Smooth muscle cell (in vitro differentiated cells): ENCODE measurements at regions not wholly inside any gene's neighbourhood (a gene's known extent, or its start where the extent isn't known, plus 50 kb on each side); places are given as distances from the start of the nearest gene placed in this dataset.
A peak's percentile ranks its signal among the peaks of the same experiment; 100 is the strongest.

Experiments
- DNase-seq: peaks from one replicate; lab custom pipeline; 2025; ENCODE audit not compliant: unreplicated experiment; lab: John Stamatoyannopoulos, UW
- H2AFZ ChIP-seq: fragments of 200-600 bp; sonication (generic); 2 replicates; pipeline ENCODE4 v1.6.0; 2016; ENCODE audit warnings: antibody characterized with exemption, low read depth, mild to moderate bottlenecking
- H3F3A ChIP-seq: fragments of 200-600 bp; sonication (generic); 2 replicates; pipeline ENCODE4 v1.6.0; 2017; ENCODE audit warnings: antibody characterized with exemption, low read depth
- H3K27ac ChIP-seq: fragments of 200-600 bp; sonication (generic); 2 replicates; pipeline ENCODE4 v1.5.1; 2016; ENCODE audit warnings: low read depth, mild to moderate bottlenecking
- H3K27me3 ChIP-seq: fragments of 200-600 bp; sonication (generic); 2 replicates; pipeline ENCODE4 v1.6.1; 2016; ENCODE audit warnings: low read depth, mild to moderate bottlenecking
- H3K36me3 ChIP-seq: fragments of 200-600 bp; sonication (generic); 2 replicates; pipeline ENCODE4 v1.5.1; 2016; ENCODE audit warnings: low read depth
- H3K4me1 ChIP-seq: fragments of 200-600 bp; sonication (generic); 2 replicates; pipeline ENCODE4 v1.5.1; 2016; ENCODE audit warnings: low read depth
- H3K4me2 ChIP-seq: fragments of 200-600 bp; sonication (generic); 2 replicates; pipeline ENCODE4 v1.6.0; 2016; ENCODE audit warnings: mild to moderate bottlenecking
- H3K4me3 ChIP-seq: fragments of 200-600 bp; sonication (generic); 2 replicates; pipeline ENCODE4 v1.5.1; 2016; ENCODE audit warnings: mild to moderate bottlenecking
- H3K79me2 ChIP-seq: fragments of 200-600 bp; sonication (generic); 2 replicates; pipeline ENCODE4 v1.6.0; 2016; ENCODE audit warnings: low read depth, mild to moderate bottlenecking
- H3K9ac ChIP-seq: fragments of 200-600 bp; sonication (generic); 2 replicates; pipeline ENCODE4 v1.6.0; 2016; ENCODE audit warnings: low read depth
- H3K9me3 ChIP-seq: fragments of 200-600 bp; sonication (generic); replicated peaks from 2 replicates; pipeline ENCODE4 v1.5.1; 2016; ENCODE audit warnings: low read depth
- H4K20me1 ChIP-seq: fragments of 200-600 bp; sonication (generic); 2 replicates; pipeline ENCODE4 v1.6.0; 2016; ENCODE audit warnings: low read depth
- CTCF ChIP-seq: fragments of 200-600 bp; sonication (generic); IDR thresholded peaks from 2 replicates; pipeline ENCODE4 v1.5.1; 2017; ENCODE audit warnings: borderline replicate concordance, mild to moderate bottlenecking, antibody characterized with exemption; ENCODE audit not compliant: insufficient read depth, poor library complexity, severe bottlenecking
- WGBS: methylation state at CpG from one replicate; pipeline ENCODE4 v1.1.7; 2016; ENCODE audit warnings: low lambda C conversion rate; 5-methylcytosine and 5-hydroxymethylcytosine counted together

DNA sequence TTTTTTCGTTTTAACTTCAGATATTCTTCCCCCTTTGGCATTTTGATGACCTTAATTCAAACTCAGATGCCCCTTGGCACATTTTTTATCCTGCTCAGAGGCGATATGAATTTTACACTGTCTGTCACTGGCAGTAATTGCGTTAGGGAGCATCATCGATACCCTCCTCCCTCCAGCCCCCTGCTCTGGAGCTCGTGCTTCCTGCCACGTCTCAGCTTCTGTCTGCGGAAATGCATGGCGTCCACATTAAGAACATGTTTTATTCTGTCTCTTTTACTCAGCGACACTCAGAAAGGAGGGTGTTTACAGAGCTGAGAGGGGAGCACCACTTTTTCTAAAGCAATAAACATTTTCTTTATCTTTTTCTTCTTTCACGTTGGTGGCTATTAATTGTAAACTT, 254.2 kb downstream of the EBLN2 start:
- no peak for TF ChIP-seq CTCF
- Histone ChIP-seq H3K4me2 (no peak overlapping the region), H3K4me1 (no peaks in the 10 kb centered on the region), H3K79me2 (no peaks in the 10 kb centered on the region), H3K27me3 (no peaks in the 10 kb centered on the region), H3F3A (no peaks in the 10 kb centered on the region), H3K9me3 (no peaks in the 10 kb centered on the region), H3K36me3 (no peaks in the 10 kb centered on the region), H3K27ac (no peak overlapping the region), H4K20me1 (no peaks in the 10 kb centered on the region), H3K9ac (no peak overlapping the region), H2AFZ (peak overlapping the region; percentile 78), H3K4me3 (no peak overlapping the region)
- no peak for DNase-seq
- WGBS = 67% methylated on average over 10 of the region's 10 CpGs

DNA sequence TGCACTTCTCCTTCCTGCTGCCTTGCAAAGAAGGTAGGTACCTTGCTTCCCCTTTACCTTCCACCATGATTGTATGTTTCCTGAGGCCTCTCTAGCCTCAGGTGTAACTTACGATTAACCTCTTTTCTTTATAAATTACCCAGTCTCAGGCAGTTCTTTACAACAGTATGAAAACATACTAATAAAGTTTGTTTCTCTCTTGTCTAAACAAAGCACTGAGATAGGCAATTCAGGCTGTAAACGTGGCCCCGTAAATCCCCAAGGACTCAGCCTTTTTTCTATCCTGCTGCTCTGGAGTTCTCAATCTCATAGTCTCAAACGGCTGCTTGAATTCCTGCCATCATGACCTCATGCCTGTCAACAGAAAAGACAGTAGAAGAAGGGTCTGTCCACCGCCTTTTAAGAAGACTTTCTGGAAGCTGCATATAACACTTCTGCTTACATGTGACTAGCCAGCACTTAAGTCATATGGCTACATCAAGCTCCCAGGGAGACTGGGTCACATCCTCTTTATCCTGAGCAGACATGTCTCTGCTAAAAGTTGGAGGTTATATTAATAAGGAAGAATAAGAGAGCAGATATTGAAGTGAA, 257.8 kb downstream of the EBLN2 start:
- H2AFZ ChIP-seq = peak overlapping the region; percentile 86
- no peak overlapping the region for H3K27ac ChIP-seq

GRCh38 chr3:73321286-73321999, 260.0 kb downstream of the EBLN2 start:
- Histone ChIP-seq H3K27me3 (no peaks in the 10 kb centered on the region), H3K27ac (no peak overlapping the region), H3K4me3 (no peak overlapping the region), H2AFZ (no peak overlapping the region), H3K9ac (no peak overlapping the region), H4K20me1 (no peaks in the 10 kb centered on the region), H3K36me3 (no peaks in the 10 kb centered on the region), H3K9me3 (no peaks in the 10 kb centered on the region), H3K4me2 (no peak overlapping the region), H3K4me1 (peaks cover 9% of the 10 kb centered on the region), H3K79me2 (no peaks in the 10 kb centered on the region), H3F3A (no peaks in the 10 kb centered on the region)
- TF ChIP-seq CTCF = no peak
- 46% methylated on average over 8 of the region's 8 CpGs for WGBS
- no peak for DNase-seq

More for the DNA sequence above, 257.8 kb downstream of the EBLN2 start:
- Histone ChIP-seq H3K27me3 (no peaks in the 10 kb centered on the region), H3K4me3 (no peak overlapping the region), H4K20me1 (no peaks in the 10 kb centered on the region), H3K4me2 (peak overlapping the region; percentile 17), H3K36me3 (no peaks in the 10 kb centered on the region), H3K4me1 (no peaks in the 10 kb centered on the region), H3K79me2 (no peaks in the 10 kb centered on the region), H3K9ac (no peak overlapping the region), H3K9me3 (no peaks in the 10 kb centered on the region), H3F3A (no peaks in the 10 kb centered on the region)
- 30% methylated on average over 5 of the region's 5 CpGs for WGBS
- TF ChIP-seq CTCF = no peak
- DNase-seq = no peak
